ENCODE measurements at regions not wholly inside any gene's neighbourhood (a gene's known extent, or its start where the extent isn't known, plus 50 kb on each side); places are given as distances from the start of the nearest gene placed in this dataset.

DNA sequence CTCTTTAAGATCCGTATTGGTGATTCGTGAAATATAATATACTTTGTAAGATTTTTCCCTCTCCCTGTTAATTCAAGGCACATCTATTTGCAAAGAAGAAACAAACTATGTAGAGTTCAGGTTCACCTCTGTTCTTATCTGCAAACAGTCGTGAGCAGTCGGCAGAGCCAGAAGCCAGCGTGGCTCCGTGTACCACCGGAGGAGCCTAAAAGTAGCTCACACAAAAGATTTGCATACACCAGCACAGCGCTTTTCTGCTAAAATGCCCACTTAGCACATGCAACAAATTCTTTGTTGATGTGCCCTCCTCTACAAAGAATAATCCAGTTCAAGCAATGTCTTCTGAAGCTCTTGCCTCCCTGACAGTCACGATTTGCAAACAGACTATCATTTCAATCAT, 416.0 kb upstream of the TENM3 start:
- TF ChIP-seq ZNF274 (IDR thresholded peaks at IDR 0.05; ENCODE audit: low read depth, low read length) (no peak), SUZ12 (IDR thresholded peaks at IDR 0.05; ENCODE audit: extremely low read depth, insufficient read depth, insufficient read length) (no peak)

Data from NT2/D1 (cell line).